GM23248 (cell line): ENCODE measurements at regions not wholly inside any gene's neighbourhood (a gene's known extent, or its start where the extent isn't known, plus 50 kb on each side); places are given as distances from the start of the nearest gene placed in this dataset.

ENCODE experiments used
- DNase-seq: peaks from one replicate; pipeline ENCODE4 v3.0.0-alpha.2; 2015
- H2AFZ ChIP-seq: fragments of 200-600 bp; sonication (generic); 2 replicates; pipeline ENCODE4 v1.6.1; 2016; ENCODE audit warnings: antibody characterized with exemption
- H3F3A ChIP-seq: fragments of 200-600 bp; sonication (generic); 2 replicates; pipeline ENCODE4 v1.6.1; 2016; ENCODE audit warnings: mild to moderate bottlenecking, antibody characterized with exemption, mixed run types; ENCODE audit not compliant: insufficient read depth
- H3K27ac ChIP-seq: fragments of 200-600 bp; sonication (generic); 2 replicates; pipeline ENCODE4 v1.5.1; 2016; ENCODE audit warnings: mild to moderate bottlenecking
- H3K27me3 ChIP-seq: fragments of 200-600 bp; sonication (generic); replicated peaks from 2 replicates; pipeline ENCODE4 v1.6.1; 2016; ENCODE audit warnings: mild to moderate bottlenecking; ENCODE audit not compliant: insufficient read depth
- H3K36me3 ChIP-seq: fragments of 200-600 bp; sonication (generic); 2 replicates; pipeline ENCODE4 v1.6.1; 2016; ENCODE audit warnings: low read depth, mild to moderate bottlenecking
- H3K4me1 ChIP-seq: fragments of 200-600 bp; sonication (generic); 2 replicates; pipeline ENCODE4 v1.6.1; 2016; ENCODE audit warnings: mild to moderate bottlenecking; ENCODE audit not compliant: insufficient read depth
- H3K4me2 ChIP-seq: fragments of 200-600 bp; sonication (generic); one replicate; pipeline ENCODE4 v1.6.1; 2016; ENCODE audit warnings: mild to moderate bottlenecking; ENCODE audit not compliant: unreplicated experiment
- H3K4me3 ChIP-seq: fragments of 200-600 bp; sonication (generic); 2 replicates; pipeline ENCODE4 v1.5.1; 2016; ENCODE audit warnings: mild to moderate bottlenecking
- H3K79me2 ChIP-seq: fragments of 200-600 bp; sonication (generic); 2 replicates; pipeline ENCODE4 v1.6.1; 2016; ENCODE audit warnings: mild to moderate bottlenecking; ENCODE audit not compliant: insufficient read depth
- H3K9ac ChIP-seq: fragments of 200-600 bp; sonication (generic); 2 replicates; pipeline ENCODE4 v1.6.1; 2016; ENCODE audit warnings: mild to moderate bottlenecking
- H3K9me2 ChIP-seq: fragments of 200-600 bp; sonication (generic); 2 replicates; pipeline ENCODE4 v1.6.1; 2016; ENCODE audit warnings: mixed run types, mild to moderate bottlenecking, moderate library complexity; ENCODE audit not compliant: insufficient read depth
- H3K9me3 ChIP-seq: fragments of 200-600 bp; sonication (generic); one replicate; pipeline ENCODE4 v1.6.1; 2017; ENCODE audit warnings: low read depth
- H4K20me1 ChIP-seq: fragments of 200-600 bp; sonication (generic); 2 replicates; pipeline ENCODE4 v1.6.0; 2016; ENCODE audit not compliant: insufficient read depth
- EZH2 ChIP-seq: fragments of 200-600 bp; sonication (generic); IDR thresholded peaks from 2 replicates; pipeline ENCODE4 v1.6.1; 2018; ENCODE audit warnings: antibody characterized with exemption, mild to moderate bottlenecking; ENCODE audit not compliant: insufficient read depth, poor library complexity, severe bottlenecking
- EZH2phosphoT487 ChIP-seq: fragments of 200-600 bp; sonication (generic); IDR thresholded peaks from 2 replicates; pipeline ENCODE4 v1.6.1; 2018; ENCODE audit warnings: antibody characterized with exemption, moderate library complexity, mild to moderate bottlenecking, low read depth; ENCODE audit not compliant: insufficient read depth
- WGBS, 2 experiments: methylation state at CpG; one replicate each; pipeline ENCODE4 v1.1.6; 2015 to 2017; ENCODE audit warnings: low lambda C conversion rate in 2 of 2, low coverage in 1 of 2; ENCODE audit errors: missing lambda C conversion rate in 2 of 2; 5-methylcytosine and 5-hydroxymethylcytosine counted together
- in situ Hi-C: fragments of 300-500 bp; cut with MboI; formaldehyde crosslinking; loops from 2 replicates; pipeline ENCODE4 v1.15.0; 2020

DNA sequence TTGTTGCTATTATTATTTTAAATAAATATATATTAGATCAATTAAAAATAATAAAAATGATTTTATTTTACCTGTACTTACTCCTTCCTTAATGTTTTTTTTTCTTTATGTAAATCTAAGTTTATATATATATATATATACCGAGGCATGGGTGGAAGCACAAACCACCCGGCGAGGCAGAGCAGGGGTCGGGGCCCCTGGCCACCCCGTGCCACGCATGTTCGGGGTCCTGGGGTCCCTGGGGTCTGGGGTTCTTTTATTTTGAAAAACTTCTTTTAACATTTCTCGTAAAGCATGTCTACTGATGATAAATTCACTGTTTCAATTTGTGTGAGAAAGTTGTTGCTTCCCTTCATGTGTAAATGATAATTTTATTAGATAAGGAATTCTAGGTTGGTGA is 976.1 kb downstream of the REEP3 start:
- no peaks in the 10 kb centered on the region for H3K79me2 ChIP-seq
- no peaks in the 10 kb centered on the region for H3K27me3 ChIP-seq
- H3F3A ChIP-seq, result no peaks in the 10 kb centered on the region
- H4K20me1 ChIP-seq, result no peaks in the 10 kb centered on the region
- H3K9me3 ChIP-seq, result no peaks in the 10 kb centered on the region
- H3K27ac ChIP-seq, result no peak overlapping the region
- no peaks in the 10 kb centered on the region for H3K36me3 ChIP-seq
- 32 to 36% methylated on average over 8 of the region's 8 CpGs for WGBS, 2 experiments
- no peak overlapping the region for H2AFZ ChIP-seq
- no peak overlapping the region for H3K4me3 ChIP-seq
- in situ Hi-C loops, result no loop called here
- no peaks in the 10 kb centered on the region for H3K9me2 ChIP-seq
- DNase-seq, result no peak
- H3K4me2 ChIP-seq, result no peak overlapping the region
- no peak for TF ChIP-seq EZH2phosphoT487
- no peak for TF ChIP-seq EZH2
- H3K4me1 ChIP-seq, result no peaks in the 10 kb centered on the region
- H3K9ac ChIP-seq, result no peak overlapping the region

DNA sequence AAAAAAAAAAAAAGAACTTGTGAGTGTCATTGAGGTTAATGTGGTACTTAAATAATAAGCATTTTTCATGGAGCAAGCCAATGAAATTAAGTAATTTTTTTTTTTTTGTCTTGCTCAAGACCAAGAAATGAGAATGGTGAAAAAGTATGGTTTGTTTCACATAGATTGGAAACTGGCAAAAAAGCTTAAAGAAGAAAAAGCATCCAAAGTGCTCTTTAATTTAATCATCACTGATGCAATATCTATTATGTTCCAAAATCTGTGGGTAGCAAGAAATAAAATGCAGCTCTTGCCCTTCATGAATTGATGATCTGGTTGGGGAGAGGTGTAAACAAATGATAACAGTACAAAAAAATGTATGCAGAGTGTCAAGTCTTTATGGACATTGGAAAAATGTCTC is 980.6 kb downstream of the REEP3 start:
- TF ChIP-seq EZH2phosphoT487 (no peak), EZH2 (no peak)
- no peaks in the 10 kb centered on the region for H3K36me3 ChIP-seq
- no peak for DNase-seq
- H3F3A ChIP-seq, result no peaks in the 10 kb centered on the region
- no peaks in the 10 kb centered on the region for H3K27me3 ChIP-seq
- in situ Hi-C loops, result no loop called here
- no peak overlapping the region for H3K27ac ChIP-seq
- no peaks in the 10 kb centered on the region for H4K20me1 ChIP-seq
- no peaks in the 10 kb centered on the region for H3K9me3 ChIP-seq
- no peaks in the 10 kb centered on the region for H3K79me2 ChIP-seq
- H3K4me2 ChIP-seq, result no peak overlapping the region
- H3K4me3 ChIP-seq, result no peak overlapping the region
- H3K4me1 ChIP-seq, result no peaks in the 10 kb centered on the region
- H3K9ac ChIP-seq, result no peak overlapping the region
- H2AFZ ChIP-seq, result no peak overlapping the region
- H3K9me2 ChIP-seq, result no peaks in the 10 kb centered on the region

DNA sequence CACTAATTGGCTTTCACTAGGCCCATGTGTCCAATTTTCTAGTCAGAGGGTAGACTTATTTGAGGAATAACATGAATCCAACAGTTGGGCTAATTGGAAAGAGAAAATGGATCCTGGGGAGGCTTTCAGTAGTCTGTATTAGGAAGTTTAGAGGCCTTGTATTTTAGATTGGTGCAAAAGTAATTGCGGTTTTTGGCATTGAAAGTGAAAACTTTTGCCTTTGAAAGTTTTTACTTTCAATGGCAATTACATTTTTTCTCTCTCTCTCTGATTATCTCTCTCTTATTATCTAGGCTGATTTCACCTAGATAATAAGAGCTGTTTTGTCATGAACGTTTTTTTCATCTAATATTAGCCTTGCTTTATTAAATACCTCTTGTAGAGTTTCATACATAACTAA is 981.7 kb downstream of the REEP3 start:
- in situ Hi-C loops, result no loop called here
- WGBS, 2 experiments, result 15 to 18% methylated on average over 2 of the region's 2 CpGs
- TF ChIP-seq EZH2, result no peak
- no peak for TF ChIP-seq EZH2phosphoT487

DNA sequence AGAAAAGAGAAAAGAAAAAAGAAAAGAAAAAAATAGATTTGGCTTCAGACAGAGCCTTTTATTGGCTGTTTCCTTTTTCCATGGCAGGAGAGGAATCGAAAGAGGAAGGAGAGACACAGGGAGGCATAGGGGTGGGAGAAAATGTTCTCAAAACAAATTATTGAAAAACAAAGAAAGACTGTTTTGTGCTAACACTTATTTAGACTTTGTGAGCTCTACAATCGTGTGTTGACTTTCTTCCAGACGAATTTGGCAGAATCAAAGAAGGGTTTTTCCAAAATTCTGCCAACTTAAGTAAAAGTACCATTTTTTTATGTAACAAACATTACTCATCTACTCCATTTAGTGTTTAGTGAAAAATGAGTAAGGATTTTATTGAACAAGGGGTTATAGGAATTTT is 982.2 kb downstream of the REEP3 start:
- no peaks in the 10 kb centered on the region for H3K36me3 ChIP-seq
- no peak overlapping the region for H3K27ac ChIP-seq
- H3K4me3 ChIP-seq, result no peak overlapping the region
- no peak for DNase-seq
- no peaks in the 10 kb centered on the region for H4K20me1 ChIP-seq
- H2AFZ ChIP-seq, result no peak overlapping the region
- TF ChIP-seq EZH2phosphoT487 (no peak), EZH2 (no peak)
- H3K79me2 ChIP-seq, result no peaks in the 10 kb centered on the region
- H3K9ac ChIP-seq, result no peak overlapping the region
- no peaks in the 10 kb centered on the region for H3K27me3 ChIP-seq
- WGBS, 2 experiments, result 2 to 6% methylated on average over 3 of the region's 3 CpGs
- H3K9me3 ChIP-seq, result no peaks in the 10 kb centered on the region
- in situ Hi-C loops, result no loop called here
- H3K4me1 ChIP-seq, result no peaks in the 10 kb centered on the region
- H3K4me2 ChIP-seq, result no peak overlapping the region
- H3K9me2 ChIP-seq, result no peaks in the 10 kb centered on the region
- H3F3A ChIP-seq, result no peaks in the 10 kb centered on the region

More for the DNA sequence above, 981.7 kb downstream of the REEP3 start:
- Histone ChIP-seq H3K9me3 (no peaks in the 10 kb centered on the region), H3K27ac (no peak overlapping the region), H4K20me1 (no peaks in the 10 kb centered on the region), H3K4me2 (no peak overlapping the region), H3K4me1 (no peaks in the 10 kb centered on the region), H3F3A (no peaks in the 10 kb centered on the region), H3K4me3 (no peak overlapping the region), H3K9ac (no peak overlapping the region), H3K27me3 (no peaks in the 10 kb centered on the region), H3K36me3 (no peaks in the 10 kb centered on the region), H3K79me2 (no peaks in the 10 kb centered on the region), H3K9me2 (no peaks in the 10 kb centered on the region), H2AFZ (no peak overlapping the region)
- DNase-seq, result no peak

DNA sequence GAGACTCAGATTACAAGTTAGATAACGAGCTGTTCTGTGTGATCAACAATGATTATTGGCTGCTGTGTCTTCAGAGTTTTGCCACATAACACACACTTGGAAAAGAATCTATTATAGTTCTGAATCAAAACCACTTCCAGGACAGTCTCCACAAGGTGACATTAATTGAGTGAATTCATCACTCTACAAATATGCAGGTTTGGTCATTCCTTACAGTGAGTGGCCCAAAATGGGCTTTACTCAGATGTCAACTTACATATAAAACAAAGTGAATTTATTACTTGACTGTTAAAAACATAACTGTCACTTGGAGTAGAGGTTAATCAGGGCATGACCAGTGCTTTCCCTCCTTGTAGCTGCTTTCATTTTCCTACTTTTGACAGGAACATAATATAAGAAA is 984.3 kb downstream of the REEP3 start:
- Histone ChIP-seq H3K79me2 (no peaks in the 10 kb centered on the region), H3K4me3 (no peak overlapping the region), H2AFZ (no peak overlapping the region), H3K9me2 (no peaks in the 10 kb centered on the region), H3K4me2 (no peak overlapping the region), H3K9me3 (no peaks in the 10 kb centered on the region), H3K4me1 (no peaks in the 10 kb centered on the region), H3K27me3 (no peaks in the 10 kb centered on the region), H3K27ac (no peak overlapping the region), H4K20me1 (no peaks in the 10 kb centered on the region), H3F3A (no peaks in the 10 kb centered on the region), H3K9ac (no peak overlapping the region), H3K36me3 (no peaks in the 10 kb centered on the region)
- DNase-seq, result no peak
- in situ Hi-C loops, result no loop called here
- WGBS, 2 experiments, result 2 to 4% methylated on average over 1 of the region's 1 CpG
- TF ChIP-seq EZH2, result no peak
- no peak for TF ChIP-seq EZH2phosphoT487
